ENCODE measurements at regions not wholly inside any gene's neighbourhood (a gene's known extent, or its start where the extent isn't known, plus 50 kb on each side); places are given as distances from the start of the nearest gene placed in this dataset.

DNA sequence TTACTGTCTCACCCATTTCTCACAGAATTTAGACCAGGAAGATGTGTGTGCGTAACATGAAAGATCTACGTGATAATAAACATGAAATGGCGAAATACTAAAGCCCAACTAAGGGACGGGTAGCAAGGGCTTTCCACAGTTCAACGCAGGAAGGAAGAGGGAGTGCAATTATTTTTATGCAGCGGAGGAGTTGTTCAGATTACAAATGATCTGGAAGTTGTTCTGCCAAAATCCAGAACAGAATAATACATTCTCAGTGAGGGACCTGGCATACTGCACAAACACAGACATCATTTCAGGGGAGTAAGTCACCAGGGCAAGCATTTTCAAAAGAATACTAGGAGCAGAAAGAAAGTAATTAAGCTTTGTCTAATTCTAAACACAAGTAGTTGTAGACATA lies 133.6 kb upstream of the RAP2B start:
- no peak overlapping the region for H3K4me3 ChIP-seq (replicated peaks; ENCODE audit: insufficient read depth, low read length)
- peaks cover 6% of the 10 kb centered on the region for H3K27me3 ChIP-seq (ENCODE audit: insufficient read depth, poor library complexity, severe bottlenecking)
- H3K27ac ChIP-seq (replicated peaks), result no peak overlapping the region
- no peak for TF ChIP-seq POLR2AphosphoS5 (IDR thresholded peaks at IDR 0.05; ENCODE audit: low read depth)
- TF ChIP-seq GABPA (IDR thresholded peaks at IDR 0.05; ENCODE audit: low read depth), result no peak
- TF ChIP-seq, protein P1, sequence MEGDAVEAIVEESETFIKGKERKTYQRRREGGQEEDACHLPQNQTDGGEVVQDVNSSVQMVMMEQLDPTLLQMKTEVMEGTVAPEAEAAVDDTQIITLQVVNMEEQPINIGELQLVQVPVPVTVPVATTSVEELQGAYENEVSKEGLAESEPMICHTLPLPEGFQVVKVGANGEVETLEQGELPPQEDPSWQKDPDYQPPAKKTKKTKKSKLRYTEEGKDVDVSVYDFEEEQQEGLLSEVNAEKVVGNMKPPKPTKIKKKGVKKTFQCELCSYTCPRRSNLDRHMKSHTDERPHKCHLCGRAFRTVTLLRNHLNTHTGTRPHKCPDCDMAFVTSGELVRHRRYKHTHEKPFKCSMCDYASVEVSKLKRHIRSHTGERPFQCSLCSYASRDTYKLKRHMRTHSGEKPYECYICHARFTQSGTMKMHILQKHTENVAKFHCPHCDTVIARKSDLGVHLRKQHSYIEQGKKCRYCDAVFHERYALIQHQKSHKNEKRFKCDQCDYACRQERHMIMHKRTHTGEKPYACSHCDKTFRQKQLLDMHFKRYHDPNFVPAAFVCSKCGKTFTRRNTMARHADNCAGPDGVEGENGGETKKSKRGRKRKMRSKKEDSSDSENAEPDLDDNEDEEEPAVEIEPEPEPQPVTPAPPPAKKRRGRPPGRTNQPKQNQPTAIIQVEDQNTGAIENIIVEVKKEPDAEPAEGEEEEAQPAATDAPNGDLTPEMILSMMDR (IDR thresholded peaks at IDR 0.05; ENCODE audit: insufficient read depth, low read length), result no peak
- TF ChIP-seq, protein P2, sequence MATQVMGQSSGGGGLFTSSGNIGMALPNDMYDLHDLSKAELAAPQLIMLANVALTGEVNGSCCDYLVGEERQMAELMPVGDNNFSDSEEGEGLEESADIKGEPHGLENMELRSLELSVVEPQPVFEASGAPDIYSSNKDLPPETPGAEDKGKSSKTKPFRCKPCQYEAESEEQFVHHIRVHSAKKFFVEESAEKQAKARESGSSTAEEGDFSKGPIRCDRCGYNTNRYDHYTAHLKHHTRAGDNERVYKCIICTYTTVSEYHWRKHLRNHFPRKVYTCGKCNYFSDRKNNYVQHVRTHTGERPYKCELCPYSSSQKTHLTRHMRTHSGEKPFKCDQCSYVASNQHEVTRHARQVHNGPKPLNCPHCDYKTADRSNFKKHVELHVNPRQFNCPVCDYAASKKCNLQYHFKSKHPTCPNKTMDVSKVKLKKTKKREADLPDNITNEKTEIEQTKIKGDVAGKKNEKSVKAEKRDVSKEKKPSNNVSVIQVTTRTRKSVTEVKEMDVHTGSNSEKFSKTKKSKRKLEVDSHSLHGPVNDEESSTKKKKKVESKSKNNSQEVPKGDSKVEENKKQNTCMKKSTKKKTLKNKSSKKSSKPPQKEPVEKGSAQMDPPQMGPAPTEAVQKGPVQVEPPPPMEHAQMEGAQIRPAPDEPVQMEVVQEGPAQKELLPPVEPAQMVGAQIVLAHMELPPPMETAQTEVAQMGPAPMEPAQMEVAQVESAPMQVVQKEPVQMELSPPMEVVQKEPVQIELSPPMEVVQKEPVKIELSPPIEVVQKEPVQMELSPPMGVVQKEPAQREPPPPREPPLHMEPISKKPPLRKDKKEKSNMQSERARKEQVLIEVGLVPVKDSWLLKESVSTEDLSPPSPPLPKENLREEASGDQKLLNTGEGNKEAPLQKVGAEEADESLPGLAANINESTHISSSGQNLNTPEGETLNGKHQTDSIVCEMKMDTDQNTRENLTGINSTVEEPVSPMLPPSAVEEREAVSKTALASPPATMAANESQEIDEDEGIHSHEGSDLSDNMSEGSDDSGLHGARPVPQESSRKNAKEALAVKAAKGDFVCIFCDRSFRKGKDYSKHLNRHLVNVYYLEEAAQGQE (IDR thresholded peaks at IDR 0.05; ENCODE audit: insufficient replicate concordance, low read depth), result no peak
- TF ChIP-seq SPI1 (IDR thresholded peaks at IDR 0.05; ENCODE audit: borderline replicate concordance, low read depth), result no peak
- DNase-seq (ENCODE audit: low read depth in 1 of 2, low spot score in 1 of 2), result no peak

DNA sequence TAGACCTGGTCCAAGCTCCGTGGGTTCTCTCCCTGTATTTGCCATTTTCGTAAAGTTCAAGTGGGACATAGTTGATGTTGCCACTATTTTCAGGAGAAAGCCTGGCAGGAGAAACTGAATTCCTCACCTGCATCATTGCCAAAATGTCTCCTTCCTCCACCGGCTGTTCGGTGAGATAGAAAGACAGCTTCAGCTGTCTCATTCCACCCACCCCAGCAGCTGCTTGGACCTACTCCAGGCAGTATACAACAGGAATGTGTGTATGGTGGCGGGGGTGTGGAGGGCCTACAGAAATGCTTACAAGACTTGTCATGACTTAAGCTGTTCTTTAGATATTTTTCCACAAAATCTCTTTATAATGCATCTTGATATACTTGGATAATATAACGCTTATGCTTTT lies 132.7 kb upstream of the RAP2B start:
- no peak for DNase-seq (ENCODE audit: low read depth in 1 of 2, low spot score in 1 of 2)
- no peak overlapping the region for H3K4me3 ChIP-seq (replicated peaks; ENCODE audit: insufficient read depth, low read length)
- no peak for TF ChIP-seq SPI1 (IDR thresholded peaks at IDR 0.05; ENCODE audit: borderline replicate concordance, low read depth)
- TF ChIP-seq GABPA (IDR thresholded peaks at IDR 0.05; ENCODE audit: low read depth), result no peak
- TF ChIP-seq, protein P2 (IDR thresholded peaks at IDR 0.05; ENCODE audit: insufficient replicate concordance, low read depth), result no peak
- no peak for TF ChIP-seq POLR2AphosphoS5 (IDR thresholded peaks at IDR 0.05; ENCODE audit: low read depth)
- TF ChIP-seq, protein P1 (IDR thresholded peaks at IDR 0.05; ENCODE audit: insufficient read depth, low read length), result no peak
- H3K27me3 ChIP-seq (ENCODE audit: insufficient read depth, poor library complexity, severe bottlenecking), result peaks cover 6% of the 10 kb centered on the region
- H3K27ac ChIP-seq (replicated peaks), result no peak overlapping the region

DNA sequence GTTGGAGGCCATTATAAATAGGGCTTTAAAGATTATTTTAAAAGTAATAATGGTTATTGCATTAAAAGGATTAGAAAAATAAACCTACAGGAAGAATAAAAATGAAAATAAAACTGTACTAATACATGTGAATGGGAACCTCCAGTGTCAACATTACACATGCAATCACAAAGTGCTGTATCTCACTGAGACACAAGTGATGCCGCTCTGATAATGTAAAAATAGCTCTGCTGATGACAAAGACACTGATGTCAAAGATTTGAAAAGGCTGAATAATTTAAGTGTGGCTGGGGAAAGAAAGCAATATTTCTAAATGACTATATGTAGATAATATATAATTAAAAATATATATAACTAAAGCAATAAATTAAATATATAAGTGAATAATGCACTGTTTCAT lies 129.1 kb upstream of the RAP2B start:
- TF ChIP-seq, protein P2 (IDR thresholded peaks at IDR 0.05; ENCODE audit: insufficient replicate concordance, low read depth), result no peak
- TF ChIP-seq, protein P1 (IDR thresholded peaks at IDR 0.05; ENCODE audit: insufficient read depth, low read length), result no peak
- no peak for TF ChIP-seq SPI1 (IDR thresholded peaks at IDR 0.05; ENCODE audit: borderline replicate concordance, low read depth)
- TF ChIP-seq POLR2AphosphoS5 (IDR thresholded peaks at IDR 0.05; ENCODE audit: low read depth), result no peak
- no peak for TF ChIP-seq GABPA (IDR thresholded peaks at IDR 0.05; ENCODE audit: low read depth)
- no peak overlapping the region for H3K4me3 ChIP-seq (replicated peaks; ENCODE audit: insufficient read depth, low read length)
- DNase-seq (ENCODE audit: low read depth in 1 of 2, low spot score in 1 of 2), result no peak
- no peak overlapping the region for H3K27ac ChIP-seq (replicated peaks)
- peaks cover 6% of the 10 kb centered on the region for H3K27me3 ChIP-seq (ENCODE audit: insufficient read depth, poor library complexity, severe bottlenecking)
